GM12878 (cell line): ENCODE measurements at regions not wholly inside any gene's neighbourhood (a gene's known extent, or its start where the extent isn't known, plus 50 kb on each side); places are given as distances from the start of the nearest gene placed in this dataset.

Experiments
- CTCF ChIP-seq, 3 experiments: IDR thresholded peaks in 2 of 3; conservative IDR thresholded peaks in 1 of 3; 2 replicates each; pipeline ENCODE4 v1.5.1; 2011; ENCODE audit warnings: low read depth in 3 of 3, low read length in 3 of 3, mild to moderate bottlenecking in 3 of 3, control low read depth in 2 of 3, moderate library complexity in 2 of 3, inconsistent platforms in 1 of 3, mixed read lengths in 1 of 3; ENCODE audit not compliant: control insufficient read depth in 2 of 3, insufficient read depth in 1 of 3; ENCODE audit errors: extremely low read depth in 1 of 3
- ELK1 ChIP-seq: IDR thresholded peaks from 2 replicates; pipeline ENCODE4 v1.6.1; 2012; ENCODE audit warnings: low read depth, low read length, improper control_type of control experiment
- POLR2A ChIP-seq: IDR thresholded peaks from 2 replicates; pipeline ENCODE4 v1.6.1; 2011; ENCODE audit warnings: low read depth, mild to moderate bottlenecking, low read length

GRCh38 chr11:122178795-122179194 is 62.8 kb upstream of the BLID start:
- TF ChIP-seq ELK1 (no peak), CTCF (IDR thresholded peaks at IDR 0.05 in 2 of 3, conservative IDR thresholded peaks at IDR 0.05 in 1 of 3; ENCODE audit: control insufficient read depth in 2 of 3, extremely low read depth in 1 of 3, insufficient read depth in 1 of 3, low read depth in 3 of 3, low read length in 3 of 3) (no peak), POLR2A (no peak)
